ENCODE measurements at regions not wholly inside any gene's neighbourhood (a gene's known extent, or its start where the extent isn't known, plus 50 kb on each side); places are given as distances from the start of the nearest gene placed in this dataset.
"Not testable (repeated sequence)": the region's sequence is repeated elsewhere in the genome, so short reads cannot be mapped to it uniquely, and the experiment has no call there.

DNA sequence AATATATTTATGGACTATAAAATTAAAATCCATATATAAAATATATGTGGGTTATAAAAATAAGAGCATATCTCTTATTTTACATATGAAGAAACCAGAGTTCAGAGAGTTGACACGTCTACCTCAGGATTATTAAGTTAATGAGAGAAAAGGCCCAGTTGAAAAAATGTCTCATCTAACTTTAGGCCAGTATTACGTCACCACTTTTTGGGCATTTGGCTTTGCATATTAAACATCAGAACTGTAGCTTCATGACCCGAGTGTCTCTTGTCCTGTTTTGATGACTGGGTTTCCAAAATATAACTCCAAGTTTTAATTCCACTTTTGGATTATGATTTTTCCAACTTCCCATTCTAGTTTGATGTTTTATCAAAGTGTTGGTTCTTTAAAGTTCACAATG is 1026.1 kb downstream of the SLC6A15 start:
- Histone ChIP-seq H3K27ac (no peak overlapping the region), H3K36me3 (no peaks in the 10 kb centered on the region), H3K4me1 (no peaks in the 10 kb centered on the region), H3K9me3 (no peaks in the 10 kb centered on the region), H3K4me3 (no peak overlapping the region), H3K27me3 (no peaks in the 10 kb centered on the region)
- no peak for DNase-seq
- no peak for FAIRE-seq
- TF ChIP-seq, protein P1, sequence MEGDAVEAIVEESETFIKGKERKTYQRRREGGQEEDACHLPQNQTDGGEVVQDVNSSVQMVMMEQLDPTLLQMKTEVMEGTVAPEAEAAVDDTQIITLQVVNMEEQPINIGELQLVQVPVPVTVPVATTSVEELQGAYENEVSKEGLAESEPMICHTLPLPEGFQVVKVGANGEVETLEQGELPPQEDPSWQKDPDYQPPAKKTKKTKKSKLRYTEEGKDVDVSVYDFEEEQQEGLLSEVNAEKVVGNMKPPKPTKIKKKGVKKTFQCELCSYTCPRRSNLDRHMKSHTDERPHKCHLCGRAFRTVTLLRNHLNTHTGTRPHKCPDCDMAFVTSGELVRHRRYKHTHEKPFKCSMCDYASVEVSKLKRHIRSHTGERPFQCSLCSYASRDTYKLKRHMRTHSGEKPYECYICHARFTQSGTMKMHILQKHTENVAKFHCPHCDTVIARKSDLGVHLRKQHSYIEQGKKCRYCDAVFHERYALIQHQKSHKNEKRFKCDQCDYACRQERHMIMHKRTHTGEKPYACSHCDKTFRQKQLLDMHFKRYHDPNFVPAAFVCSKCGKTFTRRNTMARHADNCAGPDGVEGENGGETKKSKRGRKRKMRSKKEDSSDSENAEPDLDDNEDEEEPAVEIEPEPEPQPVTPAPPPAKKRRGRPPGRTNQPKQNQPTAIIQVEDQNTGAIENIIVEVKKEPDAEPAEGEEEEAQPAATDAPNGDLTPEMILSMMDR (IDR thresholded peaks at IDR 0.05), result no peak
- intact Hi-C loops (cut with DNase I), result no loop called here
- WGBS, 2 donors, result 57 to 69% methylated on average over 3 of the region's 3 CpGs
- ATAC-seq, result no peak

DNA sequence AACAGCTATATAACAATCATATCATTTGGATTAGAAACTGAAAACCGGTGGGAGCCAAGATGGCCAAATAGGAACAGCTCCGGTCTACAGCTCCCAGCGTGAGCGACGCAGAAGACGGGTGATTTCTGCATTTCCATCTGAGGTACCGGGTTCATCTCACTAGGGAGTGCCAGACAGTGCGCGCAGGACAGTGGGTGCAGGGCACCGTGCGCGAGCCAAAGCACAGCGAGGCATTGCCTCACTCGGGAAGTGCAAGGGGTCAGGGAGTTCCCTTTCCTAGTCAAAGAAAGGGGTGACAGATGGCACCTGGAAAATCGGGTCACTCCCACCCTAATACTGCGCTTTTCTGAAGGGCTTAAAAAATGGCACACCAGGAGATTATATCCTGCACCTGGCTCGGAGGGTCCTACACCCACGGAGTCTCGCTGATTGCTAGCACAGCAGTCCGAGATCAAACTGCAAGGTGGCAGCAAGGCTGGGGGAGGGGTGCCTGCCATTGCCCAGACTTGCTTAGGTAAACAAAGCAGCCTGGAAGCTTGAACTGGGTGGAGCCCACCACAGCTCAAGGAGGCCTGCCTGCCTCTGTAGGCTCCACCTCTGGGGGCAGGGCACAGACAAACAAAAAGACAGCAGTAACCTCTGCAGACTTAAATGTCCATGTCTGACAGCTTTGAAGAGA is 1041.5 kb downstream of the SLC6A15 start:
- H3K27ac ChIP-seq; H3K4me3 ChIP-seq; H3K4me1 ChIP-seq; H3K27me3 ChIP-seq; H3K36me3 ChIP-seq; FAIRE-seq; intact Hi-C loops (cut with DNase I); H3K9me3 ChIP-seq; ATAC-seq; DNase-seq: not testable (repeated sequence)
- WGBS, 2 donors, result 86 to 93% methylated on average over 20 of the region's 20 CpGs

- WGBS, 2 donors, result 70 to 81% methylated on average over 4 of the region's 4 CpGs
- Histone ChIP-seq H3K27ac (no peak overlapping the region), H3K9me3 (no peaks in the 10 kb centered on the region), H3K27me3 (no peaks in the 10 kb centered on the region), H3K4me3 (no peak overlapping the region), H3K4me1 (no peaks in the 10 kb centered on the region), H3K36me3 (no peaks in the 10 kb centered on the region)
- no peak for ATAC-seq
- intact Hi-C loops (cut with DNase I), result no loop called here
- no peak for FAIRE-seq
- TF ChIP-seq, protein P1 (IDR thresholded peaks at IDR 0.05), result no peak
- no peak for DNase-seq
These were observed 1046.1 kb downstream of the SLC6A15 start for GRCh38 chr12:83866477-83866876.

DNA sequence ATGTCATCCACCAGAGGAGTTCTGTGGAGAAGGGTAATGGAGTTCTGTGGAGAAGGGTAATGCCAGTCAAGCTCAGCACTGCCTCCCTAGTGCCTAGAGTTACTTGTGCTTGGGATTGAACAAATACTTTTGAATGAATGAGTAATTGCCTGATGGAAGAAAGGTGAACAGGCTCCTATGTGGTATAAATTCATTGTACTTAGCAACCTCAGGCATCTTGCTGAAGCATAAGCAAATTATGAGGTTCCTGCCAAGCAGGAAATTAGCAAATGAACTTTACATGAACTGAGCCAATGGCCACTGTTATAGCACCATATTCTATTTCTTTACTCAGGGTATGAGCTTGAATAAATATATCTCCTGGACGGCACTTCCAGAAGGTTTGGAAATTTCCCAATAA is 1047.2 kb downstream of the SLC6A15 start:
- Histone ChIP-seq H3K4me3 (no peak overlapping the region), H3K4me1 (no peaks in the 10 kb centered on the region), H3K9me3 (no peaks in the 10 kb centered on the region), H3K27me3 (no peaks in the 10 kb centered on the region), H3K27ac (no peak overlapping the region), H3K36me3 (no peaks in the 10 kb centered on the region)
- WGBS, 2 donors, result 36 to 37% methylated on average over 1 of the region's 1 CpG
- TF ChIP-seq, protein P1 (IDR thresholded peaks at IDR 0.05), result no peak
- ATAC-seq (no peak), FAIRE-seq (no peak), DNase-seq (no peak)
- intact Hi-C loops (cut with DNase I), result no loop called here

- TF ChIP-seq, protein P1 (IDR thresholded peaks at IDR 0.05), result no peak
- Histone ChIP-seq H3K4me3 (no peak overlapping the region), H3K36me3 (no peaks in the 10 kb centered on the region), H3K4me1 (no peaks in the 10 kb centered on the region), H3K27ac (no peak overlapping the region), H3K9me3 (no peaks in the 10 kb centered on the region), H3K27me3 (no peaks in the 10 kb centered on the region)
- WGBS, 2 donors, result 75 to 84% methylated on average over 2 of the region's 2 CpGs
- intact Hi-C loops (cut with DNase I), result no loop called here
- FAIRE-seq (no peak), DNase-seq (no peak), ATAC-seq (no peak)
These were observed 1048.5 kb downstream of the SLC6A15 start for GRCh38 chr12:83864054-83864453.

All from pancreas (tissue), 10 donors.